ENCODE measurements at regions not wholly inside any gene's neighbourhood (a gene's known extent, or its start where the extent isn't known, plus 50 kb on each side); places are given as distances from the start of the nearest gene placed in this dataset.

DNA sequence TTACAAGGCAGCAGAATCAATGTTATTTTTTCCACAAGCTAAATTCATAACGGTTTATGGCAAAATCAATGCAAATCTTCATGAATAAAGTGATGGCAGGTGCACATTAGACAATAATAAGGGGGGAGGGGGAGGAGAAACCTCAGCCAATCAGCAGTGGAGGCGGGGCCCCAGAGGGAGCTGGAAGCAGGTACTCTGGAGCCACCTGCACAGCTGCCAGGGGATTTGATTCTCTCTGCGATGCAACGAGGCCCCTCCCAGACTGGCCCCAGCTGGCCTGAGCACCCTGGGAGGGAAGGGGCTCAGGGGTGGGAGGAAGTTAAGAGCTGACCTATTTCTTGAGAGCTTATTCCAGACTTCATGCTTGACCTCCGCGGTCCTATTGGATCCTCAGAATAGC, 127.8 kb upstream of the IGSF21 start:
- TF ChIP-seq CTCF (IDR thresholded peaks at IDR 0.05; ENCODE audit: control extremely low read depth in 1 of 3, insufficient read depth in 1 of 3, low read depth in 1 of 3, low read length in 3 of 3), result no peak
- no peak for TF ChIP-seq POLR2A (IDR thresholded peaks at IDR 0.05; ENCODE audit: control extremely low read depth in 1 of 2, low read depth in 2 of 2, low read length in 2 of 2)
- TF ChIP-seq EP300 (IDR thresholded peaks at IDR 0.05; ENCODE audit: borderline replicate concordance in 1 of 2, low read depth in 2 of 2, low read length in 2 of 2), result no peak
- no peak for TF ChIP-seq RXRA (IDR thresholded peaks at IDR 0.05; ENCODE audit: insufficient read depth, low read depth, low read length)
- TF ChIP-seq RFX5 (IDR thresholded peaks at IDR 0.05; ENCODE audit: borderline replicate concordance, low read depth, low read length), result no peak
- TF ChIP-seq YY1 (IDR thresholded peaks at IDR 0.05; ENCODE audit: low read depth, low read length), result no peak
- no peak for TF ChIP-seq PHF8 (conservative IDR thresholded peaks at IDR 0.05; ENCODE audit: low read depth, low read length)
- no peak for TF ChIP-seq USF2 (IDR thresholded peaks at IDR 0.05; ENCODE audit: low read length)
